VCaP (cell line): ENCODE measurements at regions not wholly inside any gene's neighbourhood (a gene's known extent, or its start where the extent isn't known, plus 50 kb on each side); places are given as distances from the start of the nearest gene placed in this dataset.

Source experiments
- H3K27ac ChIP-seq: fragments of 450-650 bp; 2 replicates; pipeline ENCODE4 v1.5.1; 2017
- TF ChIP-seq, protein P1 (sequence below): fragments of 450-650 bp; conservative IDR thresholded peaks from 2 replicates; pipeline ENCODE4 v1.5.1; 2017; ENCODE audit warnings: mild to moderate bottlenecking, moderate library complexity

DNA sequence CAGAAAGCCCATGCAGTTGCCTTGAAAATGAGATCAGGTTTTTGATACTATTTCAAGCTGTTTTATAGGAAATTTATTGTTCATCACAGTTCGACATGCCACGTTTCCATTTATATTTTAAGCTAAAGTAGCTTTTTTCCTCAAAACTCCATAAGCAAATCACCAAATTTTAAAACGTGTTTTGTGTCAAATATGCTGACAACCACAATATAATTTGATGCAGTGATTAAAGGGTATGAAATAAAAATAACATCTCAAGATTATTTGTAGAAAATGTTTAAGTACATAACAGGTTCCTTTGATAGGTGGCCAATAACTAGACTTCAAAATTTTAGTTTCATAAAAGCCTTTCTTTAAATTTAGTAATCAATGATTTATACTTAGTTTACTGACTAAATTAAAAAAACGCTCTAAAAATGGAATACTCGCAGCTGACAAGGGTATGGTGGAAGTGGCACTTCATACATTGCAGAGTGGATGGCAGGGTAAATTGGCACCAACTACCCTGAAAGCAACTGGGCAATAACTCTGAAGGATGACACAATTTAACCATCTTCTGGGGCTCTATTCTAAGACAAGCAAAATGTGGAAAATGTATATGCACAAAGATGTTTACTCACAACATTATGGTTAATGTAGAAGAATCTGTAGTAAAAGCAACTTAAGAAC, 481.6 kb downstream of the TNS3 start:
- TF ChIP-seq, protein P1, sequence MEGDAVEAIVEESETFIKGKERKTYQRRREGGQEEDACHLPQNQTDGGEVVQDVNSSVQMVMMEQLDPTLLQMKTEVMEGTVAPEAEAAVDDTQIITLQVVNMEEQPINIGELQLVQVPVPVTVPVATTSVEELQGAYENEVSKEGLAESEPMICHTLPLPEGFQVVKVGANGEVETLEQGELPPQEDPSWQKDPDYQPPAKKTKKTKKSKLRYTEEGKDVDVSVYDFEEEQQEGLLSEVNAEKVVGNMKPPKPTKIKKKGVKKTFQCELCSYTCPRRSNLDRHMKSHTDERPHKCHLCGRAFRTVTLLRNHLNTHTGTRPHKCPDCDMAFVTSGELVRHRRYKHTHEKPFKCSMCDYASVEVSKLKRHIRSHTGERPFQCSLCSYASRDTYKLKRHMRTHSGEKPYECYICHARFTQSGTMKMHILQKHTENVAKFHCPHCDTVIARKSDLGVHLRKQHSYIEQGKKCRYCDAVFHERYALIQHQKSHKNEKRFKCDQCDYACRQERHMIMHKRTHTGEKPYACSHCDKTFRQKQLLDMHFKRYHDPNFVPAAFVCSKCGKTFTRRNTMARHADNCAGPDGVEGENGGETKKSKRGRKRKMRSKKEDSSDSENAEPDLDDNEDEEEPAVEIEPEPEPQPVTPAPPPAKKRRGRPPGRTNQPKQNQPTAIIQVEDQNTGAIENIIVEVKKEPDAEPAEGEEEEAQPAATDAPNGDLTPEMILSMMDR = no peak
- peak overlapping the region; percentile 3; the same call in 1 of the 2 replicates for H3K27ac ChIP-seq

DNA sequence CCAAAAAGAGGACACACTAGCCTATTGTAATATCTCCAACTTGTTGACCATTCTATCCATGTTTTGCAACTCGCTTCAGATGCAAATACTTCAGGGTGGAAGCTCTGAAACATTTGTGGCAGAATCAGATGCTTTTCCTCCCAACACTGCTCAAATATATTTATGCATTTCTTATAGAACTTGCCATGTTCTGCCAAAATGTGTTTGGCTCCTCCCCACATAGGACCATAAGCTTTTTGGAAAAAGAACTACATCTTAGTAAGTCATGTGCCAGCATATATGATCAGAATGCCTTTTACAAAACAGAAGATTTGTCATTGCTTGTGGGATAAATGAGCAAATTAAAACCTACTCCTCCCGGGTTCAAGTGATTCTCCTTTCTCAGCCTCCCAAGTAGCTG, 484.5 kb downstream of the TNS3 start:
- no peak overlapping the region for H3K27ac ChIP-seq
- TF ChIP-seq, protein P1 = no peak

DNA sequence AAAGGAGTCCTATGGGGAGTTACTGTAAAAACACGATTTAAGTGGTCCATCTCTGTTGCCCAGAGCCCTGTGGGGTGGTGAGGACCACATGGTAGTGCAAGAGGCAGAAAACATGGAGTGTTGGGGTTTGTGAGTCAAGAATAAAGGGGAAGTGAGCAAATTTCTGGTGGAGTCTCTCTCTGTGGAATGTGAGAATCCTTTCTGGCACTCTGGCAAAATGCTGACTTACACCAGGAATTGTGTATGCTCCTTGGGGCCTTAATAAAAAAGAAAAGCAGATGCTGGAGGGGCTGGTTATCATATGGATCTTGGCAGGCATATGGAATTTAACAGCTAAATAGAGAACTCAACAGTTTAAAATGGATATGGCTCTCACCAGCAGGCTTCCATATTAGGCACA, 486.0 kb downstream of the TNS3 start:
- no peak overlapping the region for H3K27ac ChIP-seq
- TF ChIP-seq, protein P1 = no peak

DNA sequence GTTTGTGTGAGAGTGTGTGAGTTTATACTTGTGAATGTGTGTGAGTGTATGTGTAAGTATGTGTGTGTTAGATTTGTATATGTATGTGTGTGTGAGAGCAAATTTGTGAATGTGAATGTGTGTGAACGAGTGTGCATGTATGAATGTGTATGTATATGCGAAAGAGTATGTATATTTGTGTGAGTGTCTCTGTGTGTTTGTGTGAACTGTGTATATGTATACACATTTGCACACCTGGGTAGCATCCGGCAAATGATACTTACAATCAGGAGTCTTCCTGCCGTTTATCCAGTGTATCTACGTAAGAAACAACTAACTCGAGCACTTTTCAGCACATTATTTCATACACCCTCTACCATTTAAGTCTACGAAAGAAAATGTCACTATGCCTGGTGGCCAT, 487.4 kb downstream of the TNS3 start:
- TF ChIP-seq, protein P1 = no peak
- no peak overlapping the region for H3K27ac ChIP-seq

DNA sequence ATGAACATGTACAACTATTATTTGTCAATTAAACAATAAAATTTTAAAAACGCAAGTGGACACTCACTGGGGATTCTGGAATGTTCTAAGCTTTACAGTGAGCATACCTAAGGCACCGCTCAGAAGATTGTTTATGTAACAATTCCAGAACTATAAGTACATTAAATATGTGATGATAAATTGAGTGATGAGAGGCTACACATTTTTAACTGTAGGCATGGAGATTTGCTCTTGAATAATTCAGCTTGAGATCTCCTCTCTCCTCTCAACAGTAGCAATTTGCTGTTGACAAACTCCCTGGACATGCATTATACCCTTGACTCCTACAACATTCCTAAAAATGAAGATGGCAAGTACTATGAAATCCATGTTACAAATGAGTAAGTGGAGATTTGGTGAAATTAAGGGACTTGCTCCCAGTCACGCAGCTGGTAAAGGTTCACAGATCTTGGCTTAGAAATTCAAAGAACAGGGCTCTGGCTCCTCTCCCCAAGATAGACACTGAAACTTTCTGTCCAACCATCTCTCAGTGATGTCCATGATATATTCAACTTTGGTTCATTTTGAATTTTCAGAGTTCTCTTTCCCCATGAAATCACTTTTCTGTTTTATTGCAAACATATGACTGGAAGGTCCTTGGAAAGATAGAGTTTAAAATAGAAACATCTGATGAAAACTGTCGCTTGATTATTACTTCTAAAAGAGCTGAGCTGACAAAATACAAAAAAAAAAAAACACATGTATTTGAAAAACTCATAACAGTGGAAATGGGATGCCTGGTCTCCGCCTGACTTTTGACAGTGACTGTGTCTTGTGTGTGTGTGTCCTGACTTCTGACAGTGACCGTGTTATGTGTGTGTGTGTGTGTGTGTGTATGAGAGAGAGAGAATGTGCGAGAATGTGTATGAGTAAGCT, 488.3 kb downstream of the TNS3 start:
- TF ChIP-seq, protein P1 = no peak
- no peak overlapping the region for H3K27ac ChIP-seq

DNA sequence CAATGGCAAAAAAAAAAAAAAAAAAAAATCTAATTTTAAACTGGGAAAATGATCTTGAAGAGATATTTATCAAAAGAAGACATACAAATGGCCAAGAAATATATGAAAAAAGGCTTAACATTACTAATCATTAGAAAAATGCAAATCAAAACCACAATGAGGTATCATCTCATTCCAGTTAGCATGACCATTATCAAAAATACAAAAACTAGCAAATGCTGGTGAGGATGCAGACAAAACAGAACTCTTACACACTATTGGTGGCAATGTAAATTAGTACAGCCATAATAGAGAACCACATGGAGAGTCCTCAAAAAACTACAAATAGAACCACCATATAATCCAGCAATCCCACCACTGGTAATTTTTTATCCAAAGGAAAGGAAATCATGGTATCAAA, 489.6 kb downstream of the TNS3 start:
- TF ChIP-seq, protein P1 = no peak
- H3K27ac ChIP-seq = no peak overlapping the region

DNA sequence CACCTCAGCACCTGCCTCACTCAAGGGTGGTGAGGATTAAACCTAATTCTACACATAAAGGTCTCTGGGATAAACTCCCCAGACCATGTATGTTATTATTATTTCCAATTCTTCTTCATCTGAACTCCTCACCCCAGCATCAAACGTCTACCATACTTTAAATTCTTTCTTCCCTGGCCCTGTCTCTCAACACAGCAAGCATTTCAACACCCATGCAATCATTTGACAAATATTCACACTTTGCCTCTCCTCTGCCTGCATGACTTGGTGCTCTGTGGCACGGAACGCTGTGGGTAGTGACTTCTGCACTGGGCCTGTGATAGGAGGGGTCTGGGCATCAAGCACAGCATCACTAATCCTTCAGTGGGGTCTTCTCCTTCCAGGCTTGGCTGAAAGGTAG, 490.8 kb downstream of the TNS3 start:
- no peak overlapping the region for H3K27ac ChIP-seq
- TF ChIP-seq, protein P1 = no peak
